GM23338 (cell line): ENCODE measurements at regions not wholly inside any gene's neighbourhood (a gene's known extent, or its start where the extent isn't known, plus 50 kb on each side); places are given as distances from the start of the nearest gene placed in this dataset.

ENCODE experiments used
- ATAC-seq: fragments of 200-7000 bp; cut with Tn5 transposase; 3 replicates; pipeline ENCODE4 v1.9.1; 2020
- DNase-seq: peaks from one replicate; pipeline ENCODE4 v3.0.0-alpha.2; 2015; ENCODE audit warnings: low spot score
- H2AFZ ChIP-seq: fragments of 200-600 bp; sonication (generic); 2 replicates; pipeline ENCODE4 v1.8.0; 2016; ENCODE audit warnings: antibody characterized with exemption, mild to moderate bottlenecking, moderate library complexity
- H3F3A ChIP-seq: fragments of 200-600 bp; sonication (generic); replicated peaks from 2 replicates; pipeline ENCODE4 v1.8.0; 2017; ENCODE audit warnings: antibody characterized with exemption, mixed run types, low read depth
- H3K27ac ChIP-seq: fragments of 200-600 bp; sonication (generic); 2 replicates; pipeline ENCODE4 v1.6.1; 2016; ENCODE audit warnings: low read depth
- H3K27me3 ChIP-seq: fragments of 200-600 bp; sonication (generic); 2 replicates; pipeline ENCODE4 v1.8.0; 2016; ENCODE audit warnings: mild to moderate bottlenecking, mixed run types, moderate library complexity; ENCODE audit not compliant: insufficient read depth
- H3K36me3 ChIP-seq: fragments of 200-600 bp; sonication (generic); 2 replicates; pipeline ENCODE4 v1.8.0; 2016; ENCODE audit warnings: mild to moderate bottlenecking; ENCODE audit not compliant: insufficient read depth
- H3K4me1 ChIP-seq: fragments of 200-600 bp; sonication (generic); 2 replicates; pipeline ENCODE4 v1.8.0; 2016; ENCODE audit warnings: mild to moderate bottlenecking, moderate library complexity; ENCODE audit not compliant: insufficient read depth
- H3K4me2 ChIP-seq: fragments of 200-600 bp; sonication (generic); 2 replicates; pipeline ENCODE4 v1.7.1; 2017; ENCODE audit warnings: mixed run types
- H3K4me3 ChIP-seq: fragments of 200-600 bp; sonication (generic); 2 replicates; pipeline ENCODE4 v1.6.1; 2016; ENCODE audit warnings: mixed run types
- H3K79me2 ChIP-seq: fragments of 200-600 bp; sonication (generic); replicated peaks from 2 replicates; pipeline ENCODE4 v1.8.0; 2017; ENCODE audit warnings: mild to moderate bottlenecking; ENCODE audit not compliant: insufficient read depth
- H3K9me2 ChIP-seq: fragments of 200-600 bp; sonication (generic); 2 replicates; pipeline ENCODE4 v1.8.0; 2017; ENCODE audit not compliant: insufficient read depth
- H4K20me1 ChIP-seq: fragments of 200-600 bp; sonication (generic); replicated peaks from 2 replicates; pipeline ENCODE4 v1.8.0; 2017; ENCODE audit warnings: mild to moderate bottlenecking; ENCODE audit not compliant: insufficient read depth
- H3K27ac Mint-ChIP-seq: 2 replicates; pipeline ENCODE4 v1.8.0; 2020; ENCODE audit warnings: inconsistent platforms, mild to moderate bottlenecking, moderate library complexity, mixed read lengths
- H3K27me3 Mint-ChIP-seq: 3 replicates; pipeline ENCODE4 v1.8.0; 2022; ENCODE audit warnings: low read depth, mild to moderate bottlenecking, moderate library complexity, mixed read lengths, inconsistent platforms; ENCODE audit not compliant: insufficient read depth, poor library complexity
- H3K36me3 Mint-ChIP-seq: 3 replicates; pipeline ENCODE4 v1.8.0; 2021; ENCODE audit warnings: low read depth, mild to moderate bottlenecking, inconsistent platforms, moderate library complexity, mixed read lengths
- H3K4me1 Mint-ChIP-seq: 3 replicates; pipeline ENCODE4 v1.8.0; 2020; ENCODE audit warnings: mild to moderate bottlenecking, inconsistent platforms, mixed read lengths
- H3K4me3 Mint-ChIP-seq: 3 replicates; pipeline ENCODE4 v1.8.0; 2021; ENCODE audit warnings: moderate library complexity, mild to moderate bottlenecking, inconsistent platforms, mixed read lengths
- H3K9me3 Mint-ChIP-seq: 3 replicates; pipeline ENCODE4 v1.8.0; 2020; ENCODE audit warnings: moderate library complexity, mild to moderate bottlenecking, inconsistent platforms, mixed read lengths
- EZH2phosphoT487 ChIP-seq: fragments of 200-600 bp; sonication (generic); IDR thresholded peaks from one replicate; pipeline ENCODE4 v1.8.1; 2018; ENCODE audit warnings: antibody characterized with exemption; ENCODE audit not compliant: unreplicated experiment
- JUNB ChIP-seq: IDR thresholded peaks from one replicate; pipeline ENCODE4 v1.6.1; 2016; ENCODE audit warnings: antibody characterized with exemption; ENCODE audit not compliant: unreplicated experiment
- STAT1 ChIP-seq: IDR thresholded peaks from one replicate; pipeline ENCODE4 v1.6.1; 2016; ENCODE audit warnings: antibody characterized with exemption; ENCODE audit not compliant: unreplicated experiment
- ZNF331 ChIP-seq: fragments of 250-450 bp; sonication (Bioruptor Pico); IDR thresholded peaks from 2 replicates; pipeline ENCODE4 v1.5.0; 2020; ENCODE audit warnings: low read depth, mild to moderate bottlenecking, moderate library complexity
- TF ChIP-seq, protein P1 (sequence below), 2 experiments: fragments of 200-600 bp in 1 of 2; sonication (generic) in 1 of 2; conservative IDR thresholded peaks; 2 replicates each; pipeline versions ENCODE4 v1.5.1 to v1.6.1; 2016 to 2017; ENCODE audit warnings: antibody characterized with exemption in 2 of 2, low read depth in 2 of 2, mild to moderate bottlenecking in 2 of 2, moderate library complexity in 1 of 2
- TF ChIP-seq, protein P2 (sequence below): fragments of 250-450 bp; sonication (Bioruptor Pico); IDR thresholded peaks from 2 replicates; pipeline ENCODE4 v1.5.0; 2020; ENCODE audit warnings: mild to moderate bottlenecking, moderate library complexity
- TF ChIP-seq, protein P3 (sequence below): IDR thresholded peaks from 2 replicates; pipeline ENCODE4 v1.6.1; 2016; ENCODE audit warnings: antibody characterized with exemption

DNA sequence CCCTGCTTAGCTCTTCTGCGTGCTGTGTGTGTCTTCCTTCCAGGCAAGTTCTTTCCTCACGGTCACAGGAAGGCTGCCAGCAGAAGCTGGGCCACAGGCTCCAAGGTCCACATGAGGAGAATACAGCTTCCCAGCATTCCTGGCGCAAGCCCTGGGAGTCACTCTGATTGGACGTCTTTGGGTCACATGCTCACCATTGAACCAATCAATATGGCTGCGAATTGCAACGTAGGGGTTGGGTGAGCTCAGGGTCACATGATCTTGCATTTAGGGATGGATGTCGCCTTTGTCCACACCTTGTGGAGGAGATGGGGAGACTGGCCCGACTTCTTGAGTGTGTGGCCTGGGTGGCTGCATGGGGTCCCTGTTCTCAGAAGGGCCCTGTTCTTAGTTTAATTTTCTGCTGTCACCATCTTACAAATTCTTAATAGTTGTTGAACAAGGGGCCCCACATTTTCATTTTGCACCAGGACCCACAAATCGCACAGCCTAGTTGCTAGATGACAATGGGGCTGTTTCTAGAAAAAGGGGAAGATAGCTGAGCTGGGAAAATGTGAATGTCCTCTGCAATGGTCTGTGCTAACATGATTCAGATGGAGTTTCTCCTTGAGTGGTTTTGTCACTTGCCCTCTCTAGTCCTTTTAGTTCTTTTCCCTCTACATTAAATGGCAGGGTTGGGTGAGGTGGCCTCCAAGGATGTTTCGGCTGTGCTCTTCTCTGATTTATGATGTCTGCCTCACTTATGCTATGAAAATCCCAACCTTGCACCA lies 149.6 kb downstream of the CDH26 start:
- Histone ChIP-seq H3K4me3 (no peak overlapping the region), H3K27me3 (peaks cover 42% of the 10 kb centered on the region), H3K36me3 (no peaks in the 10 kb centered on the region), H3K4me1 (no peaks in the 10 kb centered on the region; the same call in 1 of the 2 replicates), H4K20me1 (no peaks in the 10 kb centered on the region), H3K4me2 (no peak overlapping the region), H3F3A (no peaks in the 10 kb centered on the region), H3K9me2 (no peaks in the 10 kb centered on the region), H2AFZ (no peak overlapping the region), H3K79me2 (no peaks in the 10 kb centered on the region), H3K27ac (no peak overlapping the region)
- Mint-ChIP-seq H3K4me1 (peaks cover 19% of the 10 kb centered on the region), H3K36me3 (no peaks in the 10 kb centered on the region; the same call in 1 of the 3 replicates), H3K4me3 (no peak overlapping the region), H3K27me3 (peaks cover 38% of the 10 kb centered on the region), H3K27ac (no peak overlapping the region), H3K9me3 (peaks cover 4% of the 10 kb centered on the region; the same call in 1 of the 3 replicates)
- no peak for ATAC-seq
- no peak for DNase-seq
- TF ChIP-seq, protein P1, sequence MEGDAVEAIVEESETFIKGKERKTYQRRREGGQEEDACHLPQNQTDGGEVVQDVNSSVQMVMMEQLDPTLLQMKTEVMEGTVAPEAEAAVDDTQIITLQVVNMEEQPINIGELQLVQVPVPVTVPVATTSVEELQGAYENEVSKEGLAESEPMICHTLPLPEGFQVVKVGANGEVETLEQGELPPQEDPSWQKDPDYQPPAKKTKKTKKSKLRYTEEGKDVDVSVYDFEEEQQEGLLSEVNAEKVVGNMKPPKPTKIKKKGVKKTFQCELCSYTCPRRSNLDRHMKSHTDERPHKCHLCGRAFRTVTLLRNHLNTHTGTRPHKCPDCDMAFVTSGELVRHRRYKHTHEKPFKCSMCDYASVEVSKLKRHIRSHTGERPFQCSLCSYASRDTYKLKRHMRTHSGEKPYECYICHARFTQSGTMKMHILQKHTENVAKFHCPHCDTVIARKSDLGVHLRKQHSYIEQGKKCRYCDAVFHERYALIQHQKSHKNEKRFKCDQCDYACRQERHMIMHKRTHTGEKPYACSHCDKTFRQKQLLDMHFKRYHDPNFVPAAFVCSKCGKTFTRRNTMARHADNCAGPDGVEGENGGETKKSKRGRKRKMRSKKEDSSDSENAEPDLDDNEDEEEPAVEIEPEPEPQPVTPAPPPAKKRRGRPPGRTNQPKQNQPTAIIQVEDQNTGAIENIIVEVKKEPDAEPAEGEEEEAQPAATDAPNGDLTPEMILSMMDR (conservative IDR thresholded peaks at IDR 0.05; ENCODE audit: low read depth in 2 of 2) = no peak
- TF ChIP-seq EZH2phosphoT487 = no peak

DNA sequence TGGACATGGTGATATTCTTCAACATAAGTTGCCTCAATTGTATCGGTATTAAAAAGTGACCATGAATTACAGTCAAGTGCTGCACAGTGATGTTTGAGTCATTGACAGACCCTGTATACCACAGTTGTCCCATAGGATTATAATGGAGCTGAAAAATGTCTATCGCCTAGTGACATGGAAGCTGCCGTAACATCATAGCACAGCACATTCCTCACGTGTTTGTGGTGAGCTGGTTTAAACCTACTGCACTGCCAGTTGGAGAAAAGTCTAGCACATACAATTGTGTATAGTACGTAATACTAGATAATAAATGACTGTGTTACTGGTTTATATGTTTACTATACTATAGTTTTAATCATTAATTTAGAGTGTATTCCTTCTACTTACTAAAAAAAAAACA lies 150.2 kb downstream of the CDH26 start:
- Histone ChIP-seq H3K27me3 (peaks cover 36% of the 10 kb centered on the region), H3K79me2 (no peaks in the 10 kb centered on the region), H4K20me1 (no peaks in the 10 kb centered on the region), H3K4me2 (no peak overlapping the region), H3K4me3 (no peak overlapping the region), H3K4me1 (no peaks in the 10 kb centered on the region; the same call in 1 of the 2 replicates), H3K27ac (no peak overlapping the region), H2AFZ (no peak overlapping the region), H3K36me3 (no peaks in the 10 kb centered on the region), H3K9me2 (no peaks in the 10 kb centered on the region), H3F3A (no peaks in the 10 kb centered on the region)
- Mint-ChIP-seq H3K4me3 (no peak overlapping the region), H3K36me3 (no peaks in the 10 kb centered on the region; the same call in 1 of the 3 replicates), H3K9me3 (peaks cover 4% of the 10 kb centered on the region; the same call in 1 of the 3 replicates), H3K4me1 (peaks cover 19% of the 10 kb centered on the region), H3K27me3 (peaks cover 37% of the 10 kb centered on the region), H3K27ac (no peak overlapping the region)
- ATAC-seq = no peak
- no peak for DNase-seq
- TF ChIP-seq, protein P2, sequence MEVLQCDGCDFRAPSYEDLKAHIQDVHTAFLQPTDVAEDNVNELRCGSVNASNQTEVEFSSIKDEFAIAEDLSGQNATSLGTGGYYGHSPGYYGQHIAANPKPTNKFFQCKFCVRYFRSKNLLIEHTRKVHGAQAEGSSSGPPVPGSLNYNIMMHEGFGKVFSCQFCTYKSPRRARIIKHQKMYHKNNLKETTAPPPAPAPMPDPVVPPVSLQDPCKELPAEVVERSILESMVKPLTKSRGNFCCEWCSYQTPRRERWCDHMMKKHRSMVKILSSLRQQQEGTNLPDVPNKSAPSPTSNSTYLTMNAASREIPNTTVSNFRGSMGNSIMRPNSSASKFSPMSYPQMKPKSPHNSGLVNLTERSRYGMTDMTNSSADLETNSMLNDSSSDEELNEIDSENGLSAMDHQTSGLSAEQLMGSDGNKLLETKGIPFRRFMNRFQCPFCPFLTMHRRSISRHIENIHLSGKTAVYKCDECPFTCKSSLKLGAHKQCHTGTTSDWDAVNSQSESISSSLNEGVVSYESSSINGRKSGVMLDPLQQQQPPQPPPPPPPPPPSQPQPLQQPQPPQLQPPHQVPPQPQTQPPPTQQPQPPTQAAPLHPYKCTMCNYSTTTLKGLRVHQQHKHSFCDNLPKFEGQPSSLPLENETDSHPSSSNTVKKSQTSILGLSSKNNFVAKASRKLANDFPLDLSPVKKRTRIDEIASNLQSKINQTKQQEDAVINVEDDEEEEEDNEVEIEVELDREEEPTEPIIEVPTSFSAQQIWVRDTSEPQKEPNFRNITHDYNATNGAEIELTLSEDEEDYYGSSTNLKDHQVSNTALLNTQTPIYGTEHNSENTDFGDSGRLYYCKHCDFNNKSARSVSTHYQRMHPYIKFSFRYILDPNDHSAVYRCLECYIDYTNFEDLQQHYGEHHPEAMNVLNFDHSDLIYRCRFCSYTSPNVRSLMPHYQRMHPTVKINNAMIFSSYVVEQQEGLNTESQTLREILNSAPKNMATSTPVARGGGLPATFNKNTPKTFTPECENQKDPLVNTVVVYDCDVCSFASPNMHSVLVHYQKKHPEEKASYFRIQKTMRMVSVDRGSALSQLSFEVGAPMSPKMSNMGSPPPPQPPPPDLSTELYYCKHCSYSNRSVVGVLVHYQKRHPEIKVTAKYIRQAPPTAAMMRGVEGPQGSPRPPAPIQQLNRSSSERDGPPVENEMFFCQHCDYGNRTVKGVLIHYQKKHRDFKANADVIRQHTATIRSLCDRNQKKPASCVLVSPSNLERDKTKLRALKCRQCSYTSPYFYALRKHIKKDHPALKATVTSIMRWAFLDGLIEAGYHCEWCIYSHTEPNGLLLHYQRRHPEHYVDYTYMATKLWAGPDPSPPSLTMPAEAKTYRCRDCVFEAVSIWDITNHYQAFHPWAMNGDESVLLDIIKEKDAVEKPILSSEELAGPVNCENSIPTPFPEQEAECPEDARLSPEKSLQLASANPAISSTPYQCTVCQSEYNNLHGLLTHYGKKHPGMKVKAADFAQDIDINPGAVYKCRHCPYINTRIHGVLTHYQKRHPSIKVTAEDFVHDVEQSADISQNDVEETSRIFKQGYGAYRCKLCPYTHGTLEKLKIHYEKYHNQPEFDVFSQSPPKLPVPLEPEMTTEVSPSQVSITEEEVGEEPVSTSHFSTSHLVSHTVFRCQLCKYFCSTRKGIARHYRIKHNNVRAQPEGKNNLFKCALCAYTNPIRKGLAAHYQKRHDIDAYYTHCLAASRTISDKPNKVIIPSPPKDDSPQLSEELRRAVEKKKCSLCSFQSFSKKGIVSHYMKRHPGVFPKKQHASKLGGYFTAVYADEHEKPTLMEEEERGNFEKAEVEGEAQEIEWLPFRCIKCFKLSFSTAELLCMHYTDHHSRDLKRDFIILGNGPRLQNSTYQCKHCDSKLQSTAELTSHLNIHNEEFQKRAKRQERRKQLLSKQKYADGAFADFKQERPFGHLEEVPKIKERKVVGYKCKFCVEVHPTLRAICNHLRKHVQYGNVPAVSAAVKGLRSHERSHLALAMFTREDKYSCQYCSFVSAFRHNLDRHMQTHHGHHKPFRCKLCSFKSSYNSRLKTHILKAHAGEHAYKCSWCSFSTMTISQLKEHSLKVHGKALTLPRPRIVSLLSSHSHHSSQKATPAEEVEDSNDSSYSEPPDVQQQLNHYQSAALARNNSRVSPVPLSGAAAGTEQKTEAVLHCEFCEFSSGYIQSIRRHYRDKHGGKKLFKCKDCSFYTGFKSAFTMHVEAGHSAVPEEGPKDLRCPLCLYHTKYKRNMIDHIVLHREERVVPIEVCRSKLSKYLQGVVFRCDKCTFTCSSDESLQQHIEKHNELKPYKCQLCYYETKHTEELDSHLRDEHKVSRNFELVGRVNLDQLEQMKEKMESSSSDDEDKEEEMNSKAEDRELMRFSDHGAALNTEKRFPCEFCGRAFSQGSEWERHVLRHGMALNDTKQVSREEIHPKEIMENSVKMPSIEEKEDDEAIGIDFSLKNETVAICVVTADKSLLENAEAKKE = no peak
- TF ChIP-seq JUNB (no peak), STAT1 (no peak), ZNF331 (no peak)
- TF ChIP-seq, protein P1 (conservative IDR thresholded peaks at IDR 0.05; ENCODE audit: low read depth in 2 of 2) = no peak
- TF ChIP-seq, protein P3, sequence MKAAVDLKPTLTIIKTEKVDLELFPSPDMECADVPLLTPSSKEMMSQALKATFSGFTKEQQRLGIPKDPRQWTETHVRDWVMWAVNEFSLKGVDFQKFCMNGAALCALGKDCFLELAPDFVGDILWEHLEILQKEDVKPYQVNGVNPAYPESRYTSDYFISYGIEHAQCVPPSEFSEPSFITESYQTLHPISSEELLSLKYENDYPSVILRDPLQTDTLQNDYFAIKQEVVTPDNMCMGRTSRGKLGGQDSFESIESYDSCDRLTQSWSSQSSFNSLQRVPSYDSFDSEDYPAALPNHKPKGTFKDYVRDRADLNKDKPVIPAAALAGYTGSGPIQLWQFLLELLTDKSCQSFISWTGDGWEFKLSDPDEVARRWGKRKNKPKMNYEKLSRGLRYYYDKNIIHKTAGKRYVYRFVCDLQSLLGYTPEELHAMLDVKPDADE = no peak
